NCI-H1930 (cell line): ENCODE measurements at regions not wholly inside any gene's neighbourhood (a gene's known extent, or its start where the extent isn't known, plus 50 kb on each side); places are given as distances from the start of the nearest gene placed in this dataset.
"Not testable (repeated sequence)": the region's sequence is repeated elsewhere in the genome, so short reads cannot be mapped to it uniquely, and the experiment has no call there.

ENCODE experiments used
- DNase-seq, 2 experiments: peaks; one replicate each; lab custom pipeline; 2025; lab: John Stamatoyannopoulos, UW

DNA sequence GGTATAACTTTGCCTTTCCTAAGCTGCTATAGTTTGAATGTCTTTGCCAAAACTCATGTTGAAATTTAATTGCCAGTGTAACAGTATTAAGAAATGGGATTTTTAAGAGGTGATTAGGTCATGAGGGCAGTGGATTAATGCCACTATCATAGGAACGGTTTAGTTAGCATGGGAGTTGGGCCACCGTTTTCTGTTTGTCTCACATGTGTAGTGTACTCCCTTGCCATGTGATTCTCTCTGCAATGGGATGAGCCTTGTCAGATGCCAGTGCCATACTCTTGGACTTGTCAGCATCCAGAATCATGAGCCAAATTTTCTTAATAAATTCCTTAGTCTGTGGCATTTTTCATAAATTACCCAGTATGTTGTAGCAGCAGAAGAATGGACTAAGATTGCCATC, 388.9 kb upstream of the RGPD4 start:
- DNase-seq: no peak

DNA sequence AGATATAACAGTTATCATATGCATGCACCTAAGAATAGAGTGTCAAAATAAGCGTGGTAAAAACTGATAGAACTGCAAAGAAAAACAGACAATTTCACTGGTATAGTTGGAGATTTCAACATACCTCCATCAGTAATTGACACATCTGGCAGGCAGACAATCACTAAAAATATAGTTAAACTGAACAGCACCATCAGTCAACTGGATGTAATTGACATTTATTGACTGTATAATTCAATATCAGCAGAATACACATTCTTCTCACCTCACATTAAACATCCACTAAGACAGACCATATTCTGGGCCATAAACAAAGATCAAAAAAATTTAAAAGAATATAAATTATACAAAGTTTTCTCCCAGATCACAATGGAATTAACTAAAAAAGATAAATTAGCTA, 378.5 kb upstream of the RGPD4 start:
- DNase-seq: no peak

DNA sequence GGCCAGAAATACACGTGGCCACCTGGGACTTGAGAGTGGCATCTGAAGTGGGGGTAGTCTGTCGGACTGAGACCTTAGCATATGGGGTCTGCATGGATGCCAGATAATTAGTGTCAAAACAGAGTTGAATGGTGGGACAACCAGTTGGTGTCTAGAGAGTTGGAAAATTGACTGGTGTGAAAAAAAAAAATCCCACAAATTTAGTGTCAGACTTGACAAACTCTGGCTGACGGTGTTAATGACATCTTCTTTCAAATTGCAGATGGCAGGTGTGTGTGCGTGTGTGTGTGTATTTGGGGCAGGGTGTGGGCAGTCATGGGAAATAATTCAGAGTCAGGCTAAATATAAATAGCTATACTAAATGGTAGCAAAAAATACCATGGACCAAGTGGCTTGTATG, 365.4 kb upstream of the RGPD4 start:
- no peak for DNase-seq

DNA sequence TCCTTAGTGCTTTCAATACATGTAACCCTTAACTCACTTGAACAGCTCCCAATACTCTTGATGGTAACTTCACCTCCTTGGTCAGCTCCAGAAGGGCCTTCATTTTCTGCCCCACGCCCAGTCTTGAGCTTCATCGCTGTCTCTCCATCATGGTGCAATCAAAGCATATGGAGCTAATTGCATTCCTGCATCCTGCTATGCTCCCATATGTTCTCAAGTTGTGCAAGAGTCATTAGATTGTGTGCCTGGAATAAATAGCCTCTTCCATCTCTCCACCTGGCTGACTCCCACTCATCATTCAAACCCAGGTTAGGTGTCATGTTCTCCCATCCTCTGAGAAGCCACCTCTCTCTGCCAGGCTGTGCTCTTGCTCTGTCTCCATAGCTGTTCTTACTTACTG, 364.5 kb upstream of the RGPD4 start:
- no peak for DNase-seq

DNA sequence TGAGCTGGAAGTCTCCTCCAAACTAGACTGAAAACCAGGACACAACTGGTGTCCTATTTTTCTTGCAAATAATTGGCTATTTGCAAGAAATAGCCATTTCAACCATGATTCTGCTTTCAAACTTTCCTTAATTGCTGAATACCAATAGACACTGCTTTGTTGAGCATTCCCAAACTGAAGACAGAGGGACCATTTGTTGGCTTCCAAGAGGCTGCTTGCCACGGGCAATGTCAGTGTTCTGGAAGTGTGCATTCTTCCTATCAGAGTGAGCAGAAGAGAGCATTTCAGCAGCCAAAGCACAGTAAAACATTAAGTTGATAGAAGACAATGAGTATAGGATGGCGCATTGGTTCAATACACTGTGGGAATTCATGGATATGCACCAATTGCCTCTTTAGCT, 360.5 kb upstream of the RGPD4 start:
- DNase-seq: no peak

DNA sequence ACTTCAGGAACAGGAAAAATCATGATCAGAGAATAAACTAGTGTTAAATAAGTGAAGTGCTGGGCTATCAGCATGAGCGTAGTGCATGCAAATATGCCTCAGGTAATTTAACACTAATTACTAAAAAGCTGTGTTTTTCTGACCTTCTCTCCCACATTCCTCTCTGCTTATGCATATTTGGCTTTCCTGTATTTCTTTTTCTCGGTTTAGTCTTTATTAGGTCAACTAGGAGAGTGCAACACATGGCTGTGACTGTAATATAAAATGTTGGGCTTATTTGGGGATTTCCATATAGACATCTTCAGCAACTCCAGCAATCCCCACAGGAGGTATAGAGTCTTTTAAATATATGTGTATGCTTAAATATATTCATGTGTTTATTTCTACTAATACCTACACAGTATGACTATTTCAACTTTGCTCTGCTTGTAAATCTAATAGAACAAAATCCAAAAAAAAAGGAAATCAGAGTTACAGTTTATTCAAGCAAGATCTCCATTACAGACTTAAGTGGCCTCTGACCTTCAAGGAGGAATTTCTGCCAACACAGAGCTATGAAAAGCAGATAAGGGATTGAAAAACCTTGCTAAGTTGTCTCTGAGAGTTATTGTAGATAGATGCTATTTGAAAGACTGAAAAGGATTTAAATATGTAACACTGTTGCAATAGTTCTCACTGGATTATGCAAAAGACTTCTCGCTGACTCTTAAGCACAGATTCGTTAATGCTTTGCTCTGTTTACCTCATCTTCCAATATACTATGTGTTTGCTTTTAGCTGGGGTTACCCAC, 359.5 kb upstream of the RGPD4 start:
- no peak for DNase-seq

DNA sequence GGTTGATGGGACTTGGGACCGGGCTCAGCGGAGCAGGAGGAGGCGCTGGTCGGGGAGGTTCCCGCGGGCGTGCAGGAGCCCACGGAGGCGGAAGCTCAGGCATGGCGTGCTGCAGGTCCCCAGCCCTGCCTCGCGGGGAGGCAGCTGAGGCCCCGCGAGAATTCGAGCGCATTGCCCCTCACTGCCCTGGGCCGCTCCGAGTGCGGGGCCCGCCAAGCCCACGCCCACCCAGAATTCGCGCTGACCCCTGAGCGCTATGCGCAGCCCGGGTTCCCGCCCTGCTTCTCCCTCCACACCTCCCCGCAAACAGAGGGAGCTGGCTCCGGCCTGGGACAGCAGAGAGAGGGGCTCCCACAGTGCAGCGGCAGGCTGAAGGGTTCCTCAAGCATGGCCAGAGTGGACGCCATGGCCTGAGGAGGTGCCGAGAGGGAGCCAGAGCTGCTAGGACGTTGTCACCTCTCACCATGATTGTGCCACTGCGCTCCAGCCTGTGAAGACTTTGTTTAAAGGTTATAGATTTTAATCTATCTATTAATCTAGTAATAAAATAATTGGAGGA, 357.2 kb upstream of the RGPD4 start:
- DNase-seq: no peak

DNA sequence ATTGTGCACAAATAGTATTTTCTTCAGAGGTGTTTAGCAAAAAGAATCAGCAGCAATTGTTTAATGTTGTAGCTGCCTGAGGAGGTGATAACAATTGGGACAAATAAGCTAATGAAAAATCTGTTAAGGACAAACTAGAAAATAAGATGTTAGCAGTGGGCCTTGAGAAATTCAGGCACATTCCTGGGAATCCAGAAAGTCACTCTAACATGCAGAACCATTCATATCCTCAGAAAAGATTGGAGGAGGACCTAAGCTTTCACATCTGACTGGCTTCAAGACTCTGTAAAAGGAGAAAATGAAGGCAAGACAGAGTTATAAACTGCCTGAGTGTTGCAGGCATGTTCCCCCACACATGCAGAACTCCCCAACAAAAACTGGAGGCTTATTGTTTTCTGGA, 353.5 kb upstream of the RGPD4 start:
- no peak for DNase-seq

DNA sequence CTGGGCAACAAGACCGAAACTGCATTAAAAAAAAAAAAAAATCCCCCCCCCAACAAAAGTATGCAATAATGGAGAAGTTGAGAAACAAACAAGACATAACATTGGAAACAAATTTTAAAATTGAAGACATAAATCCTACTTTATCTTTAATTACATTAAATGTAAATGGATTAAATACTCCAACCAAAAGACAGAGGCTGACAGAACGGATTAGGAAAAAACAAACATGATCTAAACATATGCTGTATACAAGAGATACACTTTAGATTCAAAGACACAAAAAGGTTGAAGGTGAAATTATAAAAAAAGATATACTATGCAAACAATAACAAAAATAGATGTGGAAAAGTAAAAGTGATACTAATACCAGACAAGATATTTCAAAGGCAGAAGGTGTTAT, 350.8 kb upstream of the RGPD4 start:
- DNase-seq: no peak

DNA sequence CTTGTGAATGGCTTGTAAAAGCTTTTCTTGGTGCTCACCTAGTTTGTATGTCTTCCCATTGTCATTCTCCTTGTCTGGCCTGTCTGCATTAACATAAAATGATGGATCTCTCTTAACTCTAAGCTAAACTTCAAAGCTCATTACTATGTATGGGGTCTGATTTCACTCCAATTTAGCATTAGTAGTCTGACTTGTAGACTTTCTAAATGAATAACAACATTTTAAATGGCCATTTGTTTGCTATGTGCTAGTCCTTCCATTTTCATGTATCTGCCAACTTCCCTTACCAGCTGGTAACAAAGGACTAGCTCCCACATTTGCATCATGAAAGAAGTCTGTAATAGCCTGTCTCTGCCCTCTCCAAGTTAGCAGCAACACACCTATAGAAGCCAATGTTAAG, 324.2 kb upstream of the RGPD4 start:
- no peak for DNase-seq

DNA sequence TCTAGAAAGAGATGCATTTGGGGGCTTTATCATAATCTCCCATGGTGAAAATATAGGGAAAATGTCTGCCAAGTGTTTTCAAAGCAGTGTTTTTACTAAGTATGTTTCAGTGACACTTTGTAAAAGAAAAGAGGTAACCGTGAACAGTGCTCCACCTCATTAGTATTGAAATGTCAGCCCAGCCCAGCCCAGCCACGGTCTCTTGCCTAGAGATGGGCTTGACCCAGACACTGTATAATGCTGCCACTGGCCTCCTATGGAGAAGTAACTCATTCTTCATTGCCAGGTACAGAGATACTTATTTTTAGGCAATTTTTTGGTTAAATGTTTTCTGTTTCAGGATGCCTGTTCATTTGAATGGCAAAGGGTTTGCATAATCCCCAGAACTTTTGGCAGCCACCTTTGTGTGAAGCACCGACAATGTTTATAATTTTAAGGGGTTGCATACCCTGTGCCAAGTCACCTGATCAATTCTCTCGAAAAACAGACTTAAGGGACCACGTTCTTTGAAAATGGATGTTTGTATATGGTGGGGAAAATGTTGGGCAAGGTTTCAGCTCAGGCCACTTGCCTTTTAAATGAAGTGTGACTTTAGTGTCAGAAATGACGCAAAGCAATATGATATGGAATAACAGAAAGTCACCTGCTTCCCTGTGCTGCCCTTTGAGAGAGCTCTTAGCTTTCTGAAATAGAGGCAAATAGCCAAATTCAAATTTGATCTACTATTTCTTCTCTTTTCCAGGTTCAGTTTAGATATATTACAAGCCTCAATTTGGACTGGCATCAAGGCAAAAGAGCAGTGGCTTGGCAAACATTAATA, 314.5 kb upstream of the RGPD4 start:
- DNase-seq: no peak

DNA sequence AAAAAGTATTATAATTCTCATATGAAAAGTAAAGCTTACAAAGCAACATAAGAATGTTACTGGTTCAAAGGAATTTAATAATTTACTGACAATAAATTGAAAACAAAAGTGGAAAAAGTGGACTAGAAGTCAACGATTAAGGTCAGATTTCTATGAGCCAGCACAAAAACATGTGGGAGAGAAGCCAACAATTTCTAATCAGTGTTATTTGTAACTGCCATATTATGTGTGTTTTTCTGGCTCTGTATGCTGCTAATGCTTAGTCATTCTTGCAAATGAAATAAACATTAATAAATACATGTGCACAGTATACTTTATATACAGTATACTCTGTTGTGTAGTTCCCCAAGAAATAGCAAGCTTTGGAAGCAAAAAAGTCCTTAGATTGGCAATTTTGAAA, 301.3 kb upstream of the RGPD4 start:
- no peak for DNase-seq

DNA sequence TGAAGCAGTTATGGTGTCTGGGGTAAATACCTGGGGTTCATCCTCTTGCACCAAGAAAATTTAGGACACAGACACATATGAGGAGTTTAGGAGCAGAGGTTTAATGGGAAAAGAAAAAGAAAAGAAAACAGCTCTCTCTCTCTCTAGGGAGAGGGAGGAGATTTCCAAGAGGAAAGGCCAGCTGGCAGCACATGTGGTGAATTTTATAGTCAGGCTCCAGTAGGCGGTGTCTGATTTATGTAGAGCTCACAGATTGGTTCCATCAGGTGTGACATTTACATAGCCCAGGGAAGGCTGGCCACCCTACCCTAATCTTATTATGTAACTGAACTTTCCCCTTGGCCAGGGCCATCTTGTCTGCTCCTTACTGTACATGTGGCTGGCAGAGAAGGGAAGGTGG, 297.5 kb upstream of the RGPD4 start:
- DNase-seq: no peak

DNA sequence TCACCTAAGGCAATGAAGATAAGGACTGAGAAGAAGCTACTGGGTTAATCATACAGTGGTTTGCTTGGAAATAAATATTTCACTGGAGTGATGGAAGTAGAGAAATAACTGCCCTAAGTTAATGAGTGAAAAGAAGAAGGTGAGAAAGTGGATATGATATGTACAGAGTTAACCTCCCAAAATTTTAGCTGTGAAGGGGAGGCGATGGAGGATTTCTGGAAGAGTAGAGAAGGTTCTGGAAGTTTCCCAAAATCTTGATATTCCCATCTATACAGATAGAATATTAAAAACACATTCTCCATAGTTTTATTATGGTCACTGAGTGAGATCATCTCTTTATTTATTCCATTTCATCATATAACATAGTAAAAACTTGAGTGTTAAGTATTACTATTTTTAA, 296.6 kb upstream of the RGPD4 start:
- no peak for DNase-seq

DNA sequence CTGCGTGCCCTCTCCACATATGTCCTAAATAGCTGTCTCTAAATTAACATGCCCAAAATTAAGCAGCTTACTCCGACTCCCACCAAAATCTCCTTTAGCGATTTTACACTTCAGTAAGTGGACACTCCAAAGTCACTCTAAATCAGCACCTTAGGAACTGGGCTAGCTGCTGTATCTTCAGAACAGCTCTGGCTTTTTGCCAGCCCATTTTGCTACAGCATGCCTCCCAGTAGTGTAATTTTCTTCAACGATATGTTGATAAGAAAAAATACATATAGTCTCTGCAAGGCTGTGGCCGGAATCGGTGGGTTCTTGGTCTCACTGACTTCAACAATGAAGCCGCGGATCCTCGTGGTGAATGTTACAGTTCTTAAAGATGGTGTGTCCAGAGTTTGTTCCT, 291.8 kb upstream of the RGPD4 start:
- DNase-seq: no peak

DNA sequence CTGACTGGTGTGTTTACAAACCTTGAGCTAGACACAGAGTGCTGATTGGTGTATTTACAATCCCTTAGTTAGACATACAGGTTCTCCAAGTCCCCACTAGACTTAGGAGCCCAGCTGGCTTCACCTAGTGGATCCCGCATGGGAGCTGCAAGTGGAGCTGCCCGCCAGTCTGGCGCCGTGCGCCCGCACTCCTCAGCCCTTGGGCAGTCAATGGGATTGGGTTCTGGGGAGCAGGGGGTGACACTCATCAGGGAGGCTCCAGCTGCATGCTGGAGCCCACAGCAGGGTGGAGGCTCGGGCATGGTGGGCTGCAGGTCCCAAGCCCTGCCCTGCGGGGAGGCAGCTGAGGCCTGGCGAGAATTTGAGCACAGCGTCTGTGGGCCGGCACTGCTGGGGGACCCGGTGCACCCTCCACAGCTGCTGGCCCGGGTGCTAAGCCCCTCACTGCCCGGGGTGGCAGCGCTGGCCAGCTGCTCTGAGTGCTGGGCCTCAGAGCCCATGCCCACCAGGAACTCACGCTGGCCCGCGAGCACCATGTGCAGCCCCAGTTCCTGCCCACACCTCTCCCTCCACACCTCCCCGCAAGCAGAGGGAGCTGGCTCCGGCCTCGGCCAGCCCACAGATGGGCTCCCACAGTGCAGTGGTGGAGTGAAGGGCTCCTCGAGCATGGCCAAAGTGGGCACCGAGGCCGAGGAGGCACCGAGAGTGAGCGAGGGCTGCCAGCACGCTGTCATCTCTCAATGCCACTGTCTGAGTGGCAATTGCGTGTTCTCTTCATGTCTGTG, 290.6 kb upstream of the RGPD4 start:
- not testable (repeated sequence) for DNase-seq

DNA sequence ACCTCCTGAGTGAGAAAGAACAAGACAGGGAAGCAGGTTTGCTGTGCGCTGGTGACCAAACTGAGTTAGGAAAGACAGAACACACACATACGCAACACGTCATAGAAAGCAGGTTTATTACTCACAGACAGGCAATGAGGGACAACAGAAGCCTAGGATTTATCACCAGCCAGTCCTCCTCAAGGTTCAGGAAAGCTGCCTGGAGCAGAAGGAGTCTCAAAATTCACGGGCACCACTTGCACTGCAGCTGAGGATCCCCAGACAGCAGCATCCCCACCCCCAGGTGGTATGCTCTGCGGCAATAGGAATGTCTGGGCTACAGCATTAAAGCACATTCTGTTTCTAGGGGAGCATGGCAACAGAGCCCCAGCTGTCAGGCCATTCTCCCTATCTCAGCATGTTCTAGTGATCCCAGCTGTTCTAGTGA, 284.4 kb upstream of the RGPD4 start:
- no peak for DNase-seq

DNA sequence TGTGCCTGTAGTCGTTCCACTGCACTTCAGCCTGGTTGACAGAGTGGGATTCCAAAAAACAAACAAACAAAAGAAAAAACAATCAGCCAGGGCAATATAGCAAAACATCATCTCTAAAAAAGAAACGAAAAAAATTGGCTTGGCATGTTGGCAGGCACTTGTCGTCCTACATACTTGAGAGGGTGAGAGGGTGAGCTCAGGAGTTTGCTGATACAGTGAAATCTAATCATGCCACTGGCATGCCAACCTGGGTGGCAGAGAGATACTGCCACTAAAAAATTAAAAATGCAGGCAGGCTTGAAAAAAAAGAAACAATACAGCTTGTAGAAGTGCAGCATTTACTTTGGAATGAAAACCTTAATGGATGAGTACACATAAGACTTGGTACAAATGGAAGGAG, 282.9 kb upstream of the RGPD4 start:
- no peak for DNase-seq

DNA sequence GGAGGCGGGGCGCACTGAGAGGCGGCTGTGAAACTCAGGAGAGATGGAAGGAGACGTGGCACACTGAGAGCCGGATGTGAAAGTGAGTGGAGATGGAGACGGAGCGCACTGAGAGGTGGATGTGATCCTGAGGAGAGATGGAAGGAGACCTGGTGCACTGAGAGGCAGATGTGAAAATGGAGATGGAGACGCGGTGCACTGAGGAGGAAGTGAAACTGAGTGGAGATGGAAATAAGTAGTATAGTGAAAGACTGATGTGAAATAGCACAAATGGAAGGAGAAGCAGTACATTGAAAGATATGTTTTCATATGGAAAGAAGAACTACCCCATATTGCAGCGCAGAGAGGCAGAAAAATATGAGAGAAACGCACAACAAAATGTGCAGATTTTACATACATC, 281.6 kb upstream of the RGPD4 start:
- DNase-seq: no peak

DNA sequence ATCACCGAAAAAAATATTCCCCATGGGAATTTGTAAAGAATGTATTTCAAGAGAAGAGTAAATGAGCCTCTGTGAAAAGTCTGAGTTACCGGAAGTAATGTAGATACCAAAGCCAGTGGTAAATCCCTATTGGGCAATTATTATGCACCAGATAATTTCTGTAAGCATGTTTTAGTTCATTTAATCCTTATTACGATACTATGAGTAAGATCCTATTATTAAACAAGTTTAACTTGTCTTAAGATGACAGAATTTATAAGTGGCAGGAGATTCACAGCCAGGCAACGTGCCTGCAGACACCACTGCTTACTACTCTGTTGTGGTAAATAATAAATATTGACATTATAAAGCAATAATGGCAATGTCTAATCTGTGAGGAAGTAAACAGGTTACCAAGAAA, 280.8 kb upstream of the RGPD4 start:
- no peak for DNase-seq

DNA sequence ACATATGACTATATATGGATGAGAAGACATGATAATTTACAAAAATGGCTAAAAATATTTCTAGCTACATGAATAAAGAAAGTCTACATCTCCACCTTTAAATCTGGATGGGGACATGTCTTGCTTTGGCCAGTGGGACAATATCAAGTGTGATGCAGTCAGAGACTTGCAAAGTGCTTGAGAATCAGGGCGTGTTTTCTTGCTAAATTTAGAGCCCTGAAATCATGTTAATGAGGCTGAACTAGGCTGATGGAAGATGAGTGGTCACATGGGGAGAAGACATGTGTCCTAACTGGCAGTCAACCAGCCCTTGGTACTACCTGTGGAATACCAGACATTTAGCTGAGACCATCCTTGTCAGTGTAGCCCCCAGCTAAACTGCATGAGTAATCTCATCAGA, 278.5 kb upstream of the RGPD4 start:
- no peak for DNase-seq

DNA sequence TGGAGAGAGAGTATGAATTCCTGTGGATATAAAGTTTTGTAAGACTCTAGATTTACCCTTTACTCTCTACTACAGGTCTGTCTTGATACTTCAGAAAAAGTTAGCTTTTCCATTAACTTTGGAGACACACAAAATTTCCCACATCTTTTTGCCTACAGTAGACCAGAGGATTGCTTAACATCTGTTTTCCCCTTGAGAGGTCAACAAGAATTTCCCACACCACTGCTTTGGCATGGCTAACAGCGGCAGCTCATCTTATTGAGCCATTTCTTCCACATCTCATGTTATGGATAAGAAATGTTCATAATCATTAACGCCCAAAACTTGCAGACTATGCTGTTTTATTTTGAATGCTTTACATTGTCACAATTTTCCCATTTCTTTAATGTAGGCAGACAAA, 273.6 kb upstream of the RGPD4 start:
- no peak for DNase-seq

DNA sequence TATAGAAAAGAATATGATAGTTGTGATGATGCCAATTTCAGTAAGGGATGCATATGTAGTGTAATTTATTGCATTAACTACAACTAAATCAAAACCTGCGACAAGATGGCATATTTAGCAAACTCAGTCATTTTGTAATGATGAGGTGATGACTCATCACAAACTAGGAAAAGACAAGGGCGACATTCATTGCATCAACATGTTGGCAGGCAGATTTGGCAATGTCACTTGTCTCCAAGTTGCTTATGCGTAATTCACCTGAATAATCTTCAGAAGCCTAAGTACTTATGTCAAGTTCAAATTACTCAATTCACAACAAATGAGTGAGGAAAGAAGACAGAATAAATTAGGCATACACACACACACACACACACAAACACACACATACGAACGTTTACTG, 273.2 kb upstream of the RGPD4 start:
- DNase-seq: no peak
